VCaP (cell line): ENCODE measurements at regions not wholly inside any gene's neighbourhood (a gene's known extent, or its start where the extent isn't known, plus 50 kb on each side); places are given as distances from the start of the nearest gene placed in this dataset.
A peak's percentile ranks its signal among the peaks of the same experiment; 100 is the strongest.
"Not testable (repeated sequence)": the region's sequence is repeated elsewhere in the genome, so short reads cannot be mapped to it uniquely, and the experiment has no call there.

Experiments used
- H3K27ac ChIP-seq: fragments of 450-650 bp; 2 replicates; pipeline ENCODE4 v1.5.1; 2017
- TF ChIP-seq, protein P1 (sequence below): fragments of 450-650 bp; conservative IDR thresholded peaks from 2 replicates; pipeline ENCODE4 v1.5.1; 2017; ENCODE audit warnings: mild to moderate bottlenecking, moderate library complexity

DNA sequence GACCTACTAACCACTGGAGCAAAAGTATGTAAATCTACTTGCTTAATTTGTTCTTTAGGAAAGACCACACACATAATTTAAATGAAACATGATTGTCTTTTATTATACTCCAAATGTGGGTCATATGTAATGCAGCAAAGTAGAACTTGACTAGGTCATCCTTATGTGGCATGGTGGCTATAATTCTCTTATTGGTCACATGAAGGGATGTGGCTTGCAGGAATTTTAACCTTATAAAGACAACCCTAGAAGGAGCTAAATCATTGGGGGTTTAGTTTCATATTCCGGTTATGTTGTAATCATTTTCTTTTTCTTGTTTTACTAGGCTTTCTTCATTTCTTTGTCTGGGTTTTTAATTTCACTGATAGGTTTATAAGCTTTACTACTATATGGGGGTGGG lies 93.9 kb downstream of the SEPTIN7 start:
- no peak overlapping the region for H3K27ac ChIP-seq
- TF ChIP-seq, protein P1, sequence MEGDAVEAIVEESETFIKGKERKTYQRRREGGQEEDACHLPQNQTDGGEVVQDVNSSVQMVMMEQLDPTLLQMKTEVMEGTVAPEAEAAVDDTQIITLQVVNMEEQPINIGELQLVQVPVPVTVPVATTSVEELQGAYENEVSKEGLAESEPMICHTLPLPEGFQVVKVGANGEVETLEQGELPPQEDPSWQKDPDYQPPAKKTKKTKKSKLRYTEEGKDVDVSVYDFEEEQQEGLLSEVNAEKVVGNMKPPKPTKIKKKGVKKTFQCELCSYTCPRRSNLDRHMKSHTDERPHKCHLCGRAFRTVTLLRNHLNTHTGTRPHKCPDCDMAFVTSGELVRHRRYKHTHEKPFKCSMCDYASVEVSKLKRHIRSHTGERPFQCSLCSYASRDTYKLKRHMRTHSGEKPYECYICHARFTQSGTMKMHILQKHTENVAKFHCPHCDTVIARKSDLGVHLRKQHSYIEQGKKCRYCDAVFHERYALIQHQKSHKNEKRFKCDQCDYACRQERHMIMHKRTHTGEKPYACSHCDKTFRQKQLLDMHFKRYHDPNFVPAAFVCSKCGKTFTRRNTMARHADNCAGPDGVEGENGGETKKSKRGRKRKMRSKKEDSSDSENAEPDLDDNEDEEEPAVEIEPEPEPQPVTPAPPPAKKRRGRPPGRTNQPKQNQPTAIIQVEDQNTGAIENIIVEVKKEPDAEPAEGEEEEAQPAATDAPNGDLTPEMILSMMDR = no peak

DNA sequence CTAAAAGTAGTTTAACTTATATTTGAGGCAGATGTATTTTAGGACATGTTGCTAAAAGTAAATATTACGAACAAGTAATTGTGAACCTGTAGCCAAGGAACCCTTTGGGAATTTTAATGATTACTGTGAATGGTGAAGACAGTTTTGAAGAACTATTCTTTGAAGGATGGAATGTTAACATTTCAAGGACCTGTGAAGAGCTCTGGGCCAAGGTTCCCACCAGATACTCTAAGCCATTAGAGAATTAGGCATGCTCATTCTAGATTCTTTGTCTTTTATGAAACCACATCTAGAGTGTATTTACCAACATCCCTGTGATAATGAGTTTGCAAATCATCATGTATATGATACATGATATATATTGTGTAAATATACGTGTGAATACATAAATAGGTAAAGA lies 99.8 kb downstream of the SEPTIN7 start:
- H3K27ac ChIP-seq = no peak overlapping the region
- TF ChIP-seq, protein P1 = no peak

DNA sequence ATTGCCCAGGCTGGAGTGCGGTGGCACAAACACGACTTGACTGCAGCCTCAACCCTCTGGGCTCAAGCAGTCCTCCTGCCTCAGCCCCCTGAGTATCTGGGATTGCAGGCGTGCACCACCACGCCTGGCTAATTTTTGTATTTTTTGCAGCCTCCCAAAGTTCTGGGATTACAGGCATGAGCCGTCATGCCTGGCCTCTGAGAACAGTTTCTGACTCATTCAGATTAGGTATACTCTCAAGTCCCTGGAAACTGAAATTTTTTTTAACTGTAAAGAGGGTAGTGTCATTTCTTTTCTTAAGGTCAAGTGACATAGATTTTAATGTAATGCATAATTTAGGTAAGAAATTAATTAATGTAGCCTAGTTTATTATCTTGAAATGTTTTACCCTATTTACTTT lies 104.7 kb downstream of the SEPTIN7 start:
- no peak overlapping the region for H3K27ac ChIP-seq
- TF ChIP-seq, protein P1 = no peak

DNA sequence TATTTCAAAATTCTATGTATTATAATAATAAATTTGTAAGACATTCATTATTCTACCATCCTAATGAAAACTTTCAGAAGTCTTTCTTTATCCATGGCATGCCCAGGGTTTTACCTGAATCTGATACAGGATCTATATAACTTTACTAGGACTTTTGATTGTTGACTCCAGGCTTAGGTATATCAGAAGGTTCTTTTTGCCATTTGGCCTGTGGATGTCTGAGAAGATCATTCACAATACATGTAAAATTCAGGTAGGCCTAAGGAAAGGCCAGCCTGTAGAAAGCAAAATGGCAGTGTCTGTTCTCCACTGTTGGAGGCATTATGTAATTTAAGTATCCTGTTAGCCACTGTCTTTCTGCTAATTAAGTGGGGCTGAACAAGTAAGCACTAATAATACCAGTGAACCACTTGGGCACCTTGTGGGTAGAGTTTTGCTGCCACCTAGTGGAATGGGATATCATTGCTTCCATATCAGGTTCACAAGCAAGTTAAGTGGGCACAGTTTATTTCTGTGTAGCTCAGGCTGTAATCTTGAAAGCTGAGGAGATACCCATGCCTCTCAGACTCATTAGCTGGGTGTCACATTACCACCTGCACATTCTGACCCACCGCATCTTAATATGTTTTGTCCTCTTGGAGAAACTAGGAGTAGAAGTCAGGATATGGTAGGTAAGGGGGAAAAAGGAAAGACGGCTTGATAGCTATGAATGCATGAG lies 105.5 kb downstream of the SEPTIN7 start:
- TF ChIP-seq, protein P1 = peak; percentile 92
- no peak overlapping the region for H3K27ac ChIP-seq

DNA sequence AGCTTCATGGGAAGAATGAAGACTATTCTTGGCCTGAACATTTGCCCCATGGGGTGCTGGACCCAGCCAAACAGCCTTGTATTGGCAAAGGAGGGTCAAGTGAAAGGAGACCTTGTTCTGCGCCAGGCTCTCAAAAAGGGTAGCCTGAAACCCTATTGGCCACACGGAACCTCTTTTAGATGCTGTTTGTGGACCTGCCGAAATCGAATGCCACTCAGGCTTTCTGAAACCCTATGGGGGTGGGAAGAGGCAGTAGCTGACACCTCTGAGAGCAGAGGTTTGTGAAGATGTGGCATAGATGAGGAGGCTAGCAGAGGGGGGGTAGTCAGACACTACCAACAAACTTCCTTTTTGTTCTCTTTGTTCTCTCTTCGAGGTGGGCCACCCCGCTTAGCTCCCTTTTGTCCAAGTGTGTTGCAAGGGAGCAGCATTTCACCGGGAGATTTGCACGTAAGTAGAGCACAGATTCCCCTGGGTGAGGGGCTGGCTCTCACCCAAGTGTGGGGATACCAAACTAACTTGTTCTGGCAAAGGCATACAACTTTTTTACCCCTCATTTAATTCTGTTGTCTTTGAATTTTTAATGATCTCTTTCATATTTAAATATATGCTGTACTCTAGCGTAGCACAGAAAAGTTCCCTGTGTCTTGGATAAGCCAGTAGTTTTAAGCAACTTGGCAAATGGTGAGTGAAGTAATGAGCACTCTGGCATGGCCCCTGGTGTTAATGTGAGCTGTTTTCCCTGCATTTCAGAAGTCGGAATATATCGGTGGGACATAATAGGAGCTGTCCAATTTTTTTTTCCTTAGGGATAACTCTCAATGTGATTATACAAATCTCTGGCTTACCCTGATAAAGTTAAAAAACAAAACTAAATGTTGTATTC lies 107.7 kb downstream of the SEPTIN7 start:
- TF ChIP-seq, protein P1 = no peak
- H3K27ac ChIP-seq = no peak overlapping the region

DNA sequence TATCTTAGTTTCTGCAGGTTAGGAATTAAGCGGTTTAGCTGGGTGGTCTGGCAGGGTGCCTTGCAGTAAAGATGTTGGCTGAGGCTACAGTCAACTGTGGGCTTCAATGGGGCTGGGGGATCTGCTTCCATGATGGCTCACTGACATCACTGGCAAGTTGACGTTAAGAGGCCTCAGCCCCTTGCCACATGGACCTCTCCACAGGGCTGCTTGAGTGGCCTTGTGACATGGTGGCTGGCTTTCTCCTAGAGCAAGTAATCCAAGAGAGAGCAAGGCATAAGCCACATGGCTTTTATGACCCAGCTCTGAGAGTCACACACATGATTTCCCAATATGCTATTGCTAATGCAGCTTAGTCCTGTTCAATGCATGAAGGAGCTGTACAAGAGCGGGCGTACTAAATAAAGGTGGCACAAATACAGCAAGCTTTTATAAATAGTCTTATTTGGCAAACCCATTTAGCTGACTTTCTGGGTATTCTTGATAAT lies 109.1 kb downstream of the SEPTIN7 start:
- H3K27ac ChIP-seq = no peak overlapping the region
- TF ChIP-seq, protein P1 = no peak

DNA sequence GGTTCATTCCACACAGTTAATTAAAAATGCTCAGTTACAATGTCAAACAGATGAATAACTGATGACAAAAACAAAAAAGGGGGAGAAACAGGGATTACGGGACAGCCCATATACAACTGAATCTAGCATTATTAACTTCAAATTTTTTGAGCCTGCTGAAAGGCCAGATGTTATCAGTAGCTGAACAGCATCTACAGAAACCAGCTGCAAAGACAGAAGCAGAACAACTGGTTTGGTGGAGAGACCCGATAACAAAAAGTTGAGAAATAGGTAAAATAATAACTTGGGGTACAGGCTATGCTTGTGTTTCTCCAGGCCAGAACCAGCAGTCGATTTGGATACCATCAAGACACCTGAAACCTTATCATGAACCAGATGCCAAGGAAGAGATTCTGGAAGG lies 109.8 kb downstream of the SEPTIN7 start:
- not testable (repeated sequence) for H3K27ac ChIP-seq

DNA sequence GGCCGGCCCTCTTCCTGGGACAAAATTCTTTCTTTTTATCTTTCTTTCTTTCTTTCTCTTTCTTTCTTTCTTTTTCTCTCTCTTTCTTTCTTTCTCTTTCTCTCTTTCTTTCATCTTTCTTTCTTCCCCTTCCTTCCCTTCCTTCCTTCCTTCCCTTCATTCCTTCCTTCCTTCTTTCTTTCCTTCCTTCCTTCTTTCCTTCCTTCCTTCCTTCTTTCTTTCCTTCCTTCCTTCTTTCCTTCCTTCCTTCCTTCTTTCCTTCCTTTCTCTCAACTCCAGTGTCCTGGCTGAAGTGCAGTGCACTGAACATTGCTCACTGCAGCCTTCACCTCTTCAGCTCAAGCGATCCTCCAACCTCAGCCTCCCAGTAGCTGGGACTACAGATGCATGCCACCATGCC lies 112.5 kb downstream of the SEPTIN7 start:
- H3K27ac ChIP-seq = not testable (repeated sequence)

DNA sequence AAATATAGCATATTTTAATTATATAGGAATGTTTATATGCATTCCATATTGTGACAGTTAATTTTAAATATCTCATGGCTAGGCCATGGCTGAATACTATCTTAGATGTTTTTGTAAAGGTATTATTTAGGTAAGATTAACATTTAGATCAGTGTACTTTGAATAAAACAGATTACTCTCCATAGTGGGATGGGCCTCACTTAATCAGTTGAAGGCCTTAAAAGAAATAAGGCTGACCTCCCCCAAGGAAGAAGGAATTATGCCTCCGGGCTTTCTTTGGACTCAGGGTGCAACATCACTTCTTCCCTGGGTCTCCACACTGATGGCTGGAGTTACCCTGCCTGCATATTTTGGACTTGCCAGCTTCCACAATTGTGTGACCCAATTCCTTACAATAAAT lies 113.4 kb downstream of the SEPTIN7 start:
- not testable (repeated sequence) for H3K27ac ChIP-seq

DNA sequence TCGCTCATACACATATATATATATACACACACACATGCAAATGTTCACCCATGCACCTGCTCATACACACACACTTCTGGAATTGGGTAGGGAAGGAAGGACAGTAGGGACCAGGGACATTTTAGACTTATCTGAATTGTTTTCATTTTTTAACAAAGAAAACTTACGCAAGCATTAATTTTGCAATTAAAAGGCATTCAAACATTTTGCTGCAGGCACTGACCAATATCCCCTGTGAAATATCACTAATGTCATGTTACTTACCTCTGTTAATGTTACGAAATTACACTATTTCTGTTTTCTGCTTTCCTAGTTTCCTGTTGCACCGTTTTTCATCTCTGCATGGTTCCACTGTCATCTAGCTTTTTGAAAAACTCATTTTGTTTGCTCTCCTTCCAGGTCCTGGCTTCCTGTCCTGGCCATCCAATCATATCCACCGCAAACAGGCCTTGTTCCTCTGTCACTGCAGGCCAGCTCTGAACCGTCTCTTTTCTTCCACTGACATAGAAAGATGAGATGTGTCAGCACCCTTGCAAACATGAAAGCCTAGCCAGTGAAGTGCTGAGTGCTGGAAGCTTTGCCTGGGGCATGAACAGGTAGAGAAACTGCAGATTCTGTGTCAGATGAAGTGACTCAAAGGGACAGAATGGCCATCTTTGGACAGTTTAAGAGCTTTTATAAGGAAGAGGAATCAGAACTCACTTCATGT lies 114.5 kb downstream of the SEPTIN7 start:
- H3K27ac ChIP-seq = not testable (repeated sequence)

DNA sequence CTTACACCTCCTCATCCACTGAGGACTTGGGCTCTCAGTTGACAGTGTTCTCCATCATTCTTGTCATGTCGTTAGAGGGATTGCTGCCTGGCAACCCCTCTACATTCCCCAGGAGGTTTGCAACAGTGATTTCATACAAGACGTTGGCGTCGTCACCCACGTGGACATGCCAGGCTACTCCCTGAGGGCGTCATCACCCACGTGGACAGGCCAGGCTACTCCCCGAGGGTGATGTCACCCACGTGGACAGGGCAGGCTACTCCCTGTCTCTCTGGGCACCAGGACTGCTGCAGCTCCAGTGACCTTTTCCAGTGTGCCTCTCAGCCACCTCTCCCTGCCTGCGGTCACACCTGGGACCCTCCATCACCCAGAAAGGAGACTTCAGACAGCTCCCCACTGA lies 117.4 kb downstream of the SEPTIN7 start:
- H3K27ac ChIP-seq = not testable (repeated sequence)

DNA sequence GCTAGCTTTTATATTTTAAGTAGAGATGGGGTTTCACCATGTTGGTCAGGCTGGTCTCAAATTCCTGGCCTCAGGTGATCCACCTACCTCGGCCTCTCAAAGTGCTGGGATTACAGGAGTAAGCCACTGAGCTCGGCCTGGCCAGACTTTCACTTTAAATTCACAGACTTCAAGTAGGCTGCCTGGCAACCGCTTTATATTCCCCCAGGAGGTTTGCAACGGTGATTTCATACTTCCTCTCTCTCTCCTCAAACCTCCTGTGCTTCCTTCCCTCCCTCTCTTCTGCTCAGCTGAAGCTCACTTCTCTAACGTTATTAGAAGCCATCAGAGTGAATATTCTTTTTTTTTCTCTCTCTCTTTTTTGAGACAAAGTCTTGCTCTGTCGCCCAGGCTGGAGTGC lies 118.8 kb downstream of the SEPTIN7 start:
- not testable (repeated sequence) for H3K27ac ChIP-seq

DNA sequence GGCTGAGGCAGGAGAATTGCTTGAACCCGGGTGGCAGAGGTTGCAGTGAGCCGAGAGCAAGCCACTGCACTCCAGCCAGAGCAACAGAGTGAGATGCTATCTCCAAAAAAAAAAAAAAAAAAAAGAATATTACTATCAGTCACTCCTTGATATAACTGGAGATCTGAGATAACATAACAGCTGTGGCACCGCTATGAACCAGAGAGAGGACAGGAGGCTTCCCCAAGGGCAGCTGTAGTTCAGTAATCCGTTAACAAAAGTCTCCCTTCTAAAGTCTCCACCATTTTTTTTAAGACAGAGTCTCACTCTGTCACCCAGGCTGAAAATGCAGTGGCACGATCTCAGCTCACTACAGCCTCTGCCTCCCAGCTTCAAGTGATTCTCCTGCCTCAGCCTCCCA lies 120.5 kb downstream of the SEPTIN7 start:
- not testable (repeated sequence) for H3K27ac ChIP-seq
